H1 (cell line): ENCODE measurements at regions not wholly inside any gene's neighbourhood (a gene's known extent, or its start where the extent isn't known, plus 50 kb on each side); places are given as distances from the start of the nearest gene placed in this dataset.

Experiments
- CTCF ChIA-PET: fragments of 300-600 bp; sonication (Branson Sonifier 250); formaldehyde crosslinking; loops from one replicate; lab custom pipeline; 2021; ENCODE audit not compliant: partially characterized antibody; lab: Charles Lee
- POLR2A ChIA-PET: fragments of 300-600 bp; sonication (Branson Sonifier 250); formaldehyde crosslinking; loops from one replicate; lab custom pipeline; 2021; ENCODE audit warnings: inconsistent platforms; ENCODE audit not compliant: partially characterized antibody; lab: Charles Lee
- DNase-seq, 2 experiments: peaks; one replicate each; pipeline versions ENCODE4 v3.0.0 to v3.0.0-alpha.2; 2010 to 2022; ENCODE audit warnings: low spot score in 2 of 2, low read depth in 1 of 2, mixed read lengths in 1 of 2
- FAIRE-seq: peaks from 2 replicates; lab custom pipeline; 2011; peaks lifted over from hg19 to GRCh38; lab: Jason Lieb, UNC
- H2AFZ ChIP-seq: 2 replicates; pipeline ENCODE4 v1.8.1; 2012; ENCODE audit warnings: low read length, inconsistent platforms
- H2AK5ac ChIP-seq: 2 replicates; pipeline ENCODE4 v1.6.1; 2013; ENCODE audit warnings: low read depth, low read length
- H2BK120ac ChIP-seq: replicated peaks from 2 replicates; pipeline ENCODE3; 2013; ENCODE audit warnings: low read depth, low read length, inconsistent platforms
- H2BK12ac ChIP-seq: 2 replicates; pipeline ENCODE4 v1.6.1; 2013; ENCODE audit warnings: low read depth, low read length
- H2BK15ac ChIP-seq: 2 replicates; pipeline ENCODE4 v1.6.1; 2013; ENCODE audit warnings: low read length
- H2BK20ac ChIP-seq: 2 replicates; pipeline ENCODE4 v1.6.1; 2013; ENCODE audit warnings: low read length
- H2BK5ac ChIP-seq: 2 replicates; pipeline ENCODE4 v1.6.1; 2013; ENCODE audit warnings: low read depth, low read length
- H3K14ac ChIP-seq: 2 replicates; pipeline ENCODE4 v1.6.1; 2013; ENCODE audit warnings: inconsistent platforms; ENCODE audit not compliant: insufficient read length
- H3K18ac ChIP-seq: 2 replicates; pipeline ENCODE4 v1.6.1; 2013; ENCODE audit warnings: low read length; ENCODE audit errors: extremely low read depth
- H3K23ac ChIP-seq: 2 replicates; pipeline ENCODE4 v1.6.1; 2013; ENCODE audit warnings: inconsistent platforms; ENCODE audit not compliant: insufficient read length
- H3K23me2 ChIP-seq: 2 replicates; pipeline ENCODE4 v1.6.1; 2013; ENCODE audit warnings: low read depth, low read length
- H3K27ac ChIP-seq: 2 replicates; pipeline ENCODE4 v1.6.1; 2011; ENCODE audit warnings: low read depth, low read length, inconsistent platforms
- H3K27me3 ChIP-seq, 4 experiments: replicated peaks in 1 of 4; 1 replicate in 1 of 4; 2 replicates in 3 of 4; pipeline versions ENCODE4 v1.6.1 to v1.8.1; 2011 to 2013; ENCODE audit warnings: low read length in 3 of 4, mild to moderate bottlenecking in 3 of 4, inconsistent platforms in 2 of 4, mixed read lengths in 2 of 4, moderate library complexity in 1 of 4; ENCODE audit not compliant: control insufficient read depth in 3 of 4, insufficient read depth in 3 of 4; ENCODE audit errors: extremely low read depth in 1 of 4
- H3K36me3 ChIP-seq, 4 experiments: 2 replicates each; pipeline versions ENCODE4 v1.6.1 to v1.8.1; 2011 to 2013; ENCODE audit warnings: mild to moderate bottlenecking in 4 of 4, low read length in 3 of 4, moderate library complexity in 2 of 4, control low read depth in 1 of 4, inconsistent platforms in 1 of 4; ENCODE audit not compliant: insufficient read depth in 4 of 4, control insufficient read depth in 2 of 4
- H3K4ac ChIP-seq: replicated peaks from 2 replicates; pipeline ENCODE3; 2013; ENCODE audit warnings: low read length, low read depth, mixed read lengths, inconsistent platforms; ENCODE audit not compliant: insufficient read length
- H3K4me1 ChIP-seq, 4 experiments: replicated peaks in 1 of 4; 1 replicate in 1 of 4; 2 replicates in 3 of 4; pipeline versions ENCODE4 v1.6.1 to v1.8.1; 2011 to 2013; ENCODE audit warnings: low read length in 3 of 4, inconsistent platforms in 2 of 4, mixed read lengths in 1 of 4; ENCODE audit not compliant: insufficient read depth in 4 of 4, control insufficient read depth in 3 of 4
- H3K4me2 ChIP-seq, 2 experiments: 2 replicates each; pipeline versions ENCODE4 v1.6.1 to v1.8.1; 2011 to 2013; ENCODE audit warnings: low read depth in 2 of 2, low read length in 2 of 2, control low read depth in 1 of 2, inconsistent platforms in 1 of 2, mild to moderate bottlenecking in 1 of 2; ENCODE audit not compliant: insufficient read depth in 1 of 2
- H3K4me3 ChIP-seq, 4 experiments: fragments of 200-600, 300-600 bp in 1 of 4; sonication (generic), shearing (Covaris generic), sonication (Bioruptor Twin) in 1 of 4; 2 replicates each; pipeline versions ENCODE4 v1.5.1 to v1.8.1; 2011 to 2016; ENCODE audit warnings: low read length in 4 of 4, low read depth in 3 of 4, control low read depth in 2 of 4, inconsistent platforms in 2 of 4, mild to moderate bottlenecking in 2 of 4, mixed read lengths in 1 of 4, moderate library complexity in 1 of 4; ENCODE audit not compliant: insufficient read depth in 2 of 4; ENCODE audit errors: extremely low read depth in 1 of 4
- H3K56ac ChIP-seq: replicated peaks from 2 replicates; pipeline ENCODE3; 2013; ENCODE audit warnings: low read depth, mild to moderate bottlenecking, mixed read lengths, low read length, inconsistent platforms; ENCODE audit not compliant: insufficient read length
- H3K79me1 ChIP-seq: 2 replicates; pipeline ENCODE4 v1.6.1; 2013; ENCODE audit warnings: low read depth, low read length, control low read depth
- H3K79me2 ChIP-seq, 2 experiments: 2 replicates each; pipeline versions ENCODE4 v1.6.1 to v1.8.1; 2012 to 2013; ENCODE audit warnings: low read length in 2 of 2, mild to moderate bottlenecking in 2 of 2, inconsistent platforms in 1 of 2; ENCODE audit not compliant: insufficient read depth in 2 of 2, control insufficient read depth in 1 of 2
- H3K9ac ChIP-seq, 4 experiments: replicated peaks in 1 of 4; 1 replicate in 1 of 4; 2 replicates in 3 of 4; pipeline versions ENCODE4 v1.6.1 to v1.8.1; 2011 to 2013; ENCODE audit warnings: low read depth in 3 of 4, low read length in 3 of 4, control low read depth in 2 of 4, mild to moderate bottlenecking in 2 of 4, moderate library complexity in 2 of 4, inconsistent platforms in 1 of 4; ENCODE audit errors: extremely low read depth in 1 of 4
- H3K9me3 ChIP-seq, 2 experiments: 2 replicates each; pipeline versions ENCODE4 v1.6.1 to v1.8.1; 2012 to 2013; ENCODE audit warnings: mild to moderate bottlenecking in 2 of 2, moderate library complexity in 2 of 2, control low read depth in 1 of 2, inconsistent platforms in 1 of 2, low read depth in 1 of 2, low read length in 1 of 2, mixed read lengths in 1 of 2; ENCODE audit not compliant: insufficient read depth in 2 of 2
- H4K20me1 ChIP-seq, 2 experiments: replicated peaks in 1 of 2; 2 replicates each; pipeline versions ENCODE3 to v1.8.1; 2011 to 2013; ENCODE audit warnings: inconsistent platforms in 2 of 2, low read length in 2 of 2, mild to moderate bottlenecking in 1 of 2; ENCODE audit not compliant: insufficient read depth in 2 of 2, control insufficient read depth in 1 of 2
- H4K5ac ChIP-seq: 2 replicates; pipeline ENCODE4 v1.6.1; 2013; ENCODE audit warnings: low read length, low read depth, mixed read lengths, inconsistent platforms; ENCODE audit not compliant: insufficient read length
- H4K8ac ChIP-seq: 2 replicates; pipeline ENCODE4 v1.8.0; 2013; ENCODE audit warnings: mild to moderate bottlenecking, moderate library complexity, low read length, inconsistent platforms; ENCODE audit not compliant: insufficient read depth; ENCODE audit errors: extremely low read depth
- H4K91ac ChIP-seq: replicated peaks from 2 replicates; pipeline ENCODE3; 2013; ENCODE audit warnings: low read length, mixed read lengths, inconsistent platforms; ENCODE audit not compliant: insufficient read length
- EZH2 ChIP-seq: fragments of 200-600 bp; sonication (generic); IDR thresholded peaks from 2 replicates; pipeline ENCODE4 v1.7.1; 2012; ENCODE audit warnings: low read depth, mild to moderate bottlenecking, moderate library complexity, low read length, inconsistent platforms; ENCODE audit not compliant: severe bottlenecking
- HDAC6 ChIP-seq: IDR thresholded peaks from one replicate; pipeline ENCODE4 v1.7.1; 2012; ENCODE audit warnings: low read depth, mild to moderate bottlenecking, inconsistent platforms, low read length, moderate library complexity
- KDM5A ChIP-seq: fragments of 200-600 bp; IDR thresholded peaks from 2 replicates; pipeline ENCODE4 v1.7.1; 2012; ENCODE audit warnings: mild to moderate bottlenecking, low read length, inconsistent platforms, mixed read lengths
- MAFK ChIP-seq: IDR thresholded peaks from 2 replicates; pipeline ENCODE4 v1.6.1; 2012; ENCODE audit warnings: low read depth, mild to moderate bottlenecking, improper control_type of control experiment, low read length
- NRF1 ChIP-seq: IDR thresholded peaks from 2 replicates; pipeline ENCODE4 v1.6.1; 2011; ENCODE audit warnings: mild to moderate bottlenecking, low read depth, low read length, improper control_type of control experiment
- POLR2A ChIP-seq, 2 experiments: IDR thresholded peaks; 1 replicate in 1 of 2; 2 replicates in 1 of 2; pipeline ENCODE4 v1.6.1; 2011; ENCODE audit warnings: low read depth in 2 of 2, low read length in 2 of 2, mild to moderate bottlenecking in 2 of 2; ENCODE audit errors: control extremely low read depth in 1 of 2
- POLR2AphosphoS5 ChIP-seq: IDR thresholded peaks from 2 replicates; pipeline ENCODE4 v1.6.1; 2011; ENCODE audit warnings: low read depth, low read length
- SAP30 ChIP-seq: fragments of 300-600 bp; sonication (generic); IDR thresholded peaks from 2 replicates; pipeline ENCODE4 v1.7.1; 2012; ENCODE audit warnings: low read length, moderate library complexity, mild to moderate bottlenecking, inconsistent platforms; ENCODE audit not compliant: insufficient read depth, insufficient replicate concordance
- SP4 ChIP-seq: IDR thresholded peaks from 2 replicates; pipeline ENCODE4 v1.6.1; 2012; ENCODE audit warnings: low read length, inconsistent platforms
- TAF1 ChIP-seq: IDR thresholded peaks from 2 replicates; pipeline ENCODE4 v1.6.1; 2011; ENCODE audit warnings: mild to moderate bottlenecking, low read depth, low read length
- TCF12 ChIP-seq: IDR thresholded peaks from 2 replicates; pipeline ENCODE4 v1.6.1; 2011; ENCODE audit warnings: low read depth, mild to moderate bottlenecking, low read length
- WGBS, 2 experiments: shearing (Covaris generic) in 1 of 2; methylation state at CpG; one replicate each; pipeline versions ENCODE4 v1.1.6 to v1.1.7; 2013 to 2015; ENCODE audit warnings: low lambda C conversion rate in 2 of 2, mixed read lengths in 2 of 2, inconsistent platforms in 1 of 2, low coverage in 1 of 2, missing lambda C conversion rate in 1 of 2; ENCODE audit not compliant: insufficient replicate concordance in 2 of 2, insufficient coverage in 1 of 2, insufficient read length in 1 of 2; ENCODE audit errors: extremely low coverage in 1 of 2, missing lambda C conversion rate in 1 of 2; 5-methylcytosine and 5-hydroxymethylcytosine counted together
- TF ChIP-seq, protein P1 (sequence below): IDR thresholded peaks from 2 replicates; pipeline ENCODE4 v1.6.1; 2011; ENCODE audit warnings: low read length, improper control_type of control experiment
- TF ChIP-seq, protein P2 (sequence below): IDR thresholded peaks from 2 replicates; pipeline ENCODE4 v1.6.1; 2012; ENCODE audit warnings: inconsistent platforms

DNA sequence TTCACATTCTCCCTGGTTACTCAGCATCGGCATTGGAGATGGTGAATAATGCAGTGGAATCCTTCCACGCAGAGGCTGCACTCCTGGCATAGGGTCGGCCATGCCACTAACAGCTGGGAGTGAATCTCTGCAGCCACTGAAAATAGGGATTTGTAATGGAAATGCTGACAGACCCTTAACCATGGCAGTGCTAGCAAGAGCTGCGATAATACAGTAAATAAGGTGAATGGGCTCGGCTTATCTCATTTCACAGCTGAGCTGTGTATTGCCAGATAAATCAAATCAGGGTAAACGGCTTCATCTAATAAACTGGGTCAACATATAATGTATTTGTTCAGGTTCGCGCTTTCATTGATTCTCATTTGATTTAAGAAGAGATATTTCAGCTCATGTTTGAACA lies 156.8 kb downstream of the SLC35B3 start:
- no peak overlapping the region for H3K14ac ChIP-seq
- peaks cover 2 to 13% (median 9%) of the 10 kb centered on the region in 4 experiments for H3K4me1 ChIP-seq
- ChIA-PET CTCF (interaction anchor here (0.9 kb wide), 1 partner anchor 23 kb away, joined by 3 read pairs; no protein-coding TSS in a partner anchor), POLR2A (no interaction called here)
- no peaks in the 10 kb centered on the region for H3K36me3 ChIP-seq
- H2BK12ac ChIP-seq = no peak overlapping the region
- DNase-seq (no peak), FAIRE-seq (peak; percentile 50)
- H3K9ac ChIP-seq = no peak overlapping the region
- H2BK15ac ChIP-seq = no peak overlapping the region
- peak overlapping the region; percentile 85; the same call in 1 of the 2 replicates for H3K18ac ChIP-seq
- no peak overlapping the region for H2BK5ac ChIP-seq
- H4K91ac ChIP-seq = no peak overlapping the region
- H2AFZ ChIP-seq = peak overlapping the region; percentile 90
- no peak overlapping the region for H3K23ac ChIP-seq
- H3K56ac ChIP-seq = no peak overlapping the region
- H3K79me1 ChIP-seq = no peaks in the 10 kb centered on the region
- no peaks in the 10 kb centered on the region for H4K20me1 ChIP-seq
- H3K27ac ChIP-seq = no peak overlapping the region
- no peak overlapping the region for H2BK120ac ChIP-seq
- no peak overlapping the region for H3K4me3 ChIP-seq
- no peak overlapping the region for H2AK5ac ChIP-seq
- H4K8ac ChIP-seq = no peak overlapping the region
- no peak overlapping the region; a peak in 1 of 4 replicates for H3K4me2 ChIP-seq
- H3K9me3 ChIP-seq = peaks cover 0 to 4% of the 10 kb centered on the region in 2 experiments; a peak in 1 of 4 replicates
- no peaks in the 10 kb centered on the region for H3K27me3 ChIP-seq
- H3K4ac ChIP-seq = no peak overlapping the region
- no peak overlapping the region for H2BK20ac ChIP-seq
- WGBS, 2 experiments = 81% methylated on average over 8 of the region's 8 CpGs; no CpG with 5 or more reads in 1 of the 2 experiments
- no peaks in the 10 kb centered on the region for H3K79me2 ChIP-seq
- H3K23me2 ChIP-seq = no peaks in the 10 kb centered on the region
- no peak overlapping the region for H4K5ac ChIP-seq
- no peak for TF ChIP-seq MAFK
- TF ChIP-seq POLR2AphosphoS5 = no peak
- TF ChIP-seq POLR2A (IDR thresholded peaks at IDR 0.05; ENCODE audit: control extremely low read depth in 1 of 2, low read depth in 2 of 2, low read length in 2 of 2) = no peak
- no peak for TF ChIP-seq SP4
- TF ChIP-seq, protein P1, sequence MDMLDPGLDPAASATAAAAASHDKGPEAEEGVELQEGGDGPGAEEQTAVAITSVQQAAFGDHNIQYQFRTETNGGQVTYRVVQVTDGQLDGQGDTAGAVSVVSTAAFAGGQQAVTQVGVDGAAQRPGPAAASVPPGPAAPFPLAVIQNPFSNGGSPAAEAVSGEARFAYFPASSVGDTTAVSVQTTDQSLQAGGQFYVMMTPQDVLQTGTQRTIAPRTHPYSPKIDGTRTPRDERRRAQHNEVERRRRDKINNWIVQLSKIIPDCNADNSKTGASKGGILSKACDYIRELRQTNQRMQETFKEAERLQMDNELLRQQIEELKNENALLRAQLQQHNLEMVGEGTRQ = no peak
- TF ChIP-seq SAP30 = no peak
- no peak for TF ChIP-seq KDM5A
- no peak for TF ChIP-seq EZH2
- no peak for TF ChIP-seq TAF1
- no peak for TF ChIP-seq NRF1
- TF ChIP-seq TCF12 = no peak
- TF ChIP-seq HDAC6 = no peak
- TF ChIP-seq, protein P2, sequence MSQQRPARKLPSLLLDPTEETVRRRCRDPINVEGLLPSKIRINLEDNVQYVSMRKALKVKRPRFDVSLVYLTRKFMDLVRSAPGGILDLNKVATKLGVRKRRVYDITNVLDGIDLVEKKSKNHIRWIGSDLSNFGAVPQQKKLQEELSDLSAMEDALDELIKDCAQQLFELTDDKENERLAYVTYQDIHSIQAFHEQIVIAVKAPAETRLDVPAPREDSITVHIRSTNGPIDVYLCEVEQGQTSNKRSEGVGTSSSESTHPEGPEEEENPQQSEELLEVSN = no peak
